Lower leg skin (tissue), 3 donors: ENCODE measurements at regions not wholly inside any gene's neighbourhood (a gene's known extent, or its start where the extent isn't known, plus 50 kb on each side); places are given as distances from the start of the nearest gene placed in this dataset.

Experiments
- POLR2A ChIP-seq, 2 donors: fragments of 450-650 bp; IDR thresholded peaks; one replicate each; pipeline ENCODE4 v1.6.1; 2016 to 2017; ENCODE audit warnings: antibody characterized with exemption in 2 of 2, mild to moderate bottlenecking in 1 of 2, moderate library complexity in 1 of 2
- TF ChIP-seq, protein P1 (sequence below), 3 donors: fragments of 450-650 bp; IDR thresholded peaks; one replicate each; pipeline ENCODE4 v1.5.1; 2016; ENCODE audit warnings: antibody characterized with exemption in 3 of 3, mild to moderate bottlenecking in 3 of 3, moderate library complexity in 2 of 3

DNA sequence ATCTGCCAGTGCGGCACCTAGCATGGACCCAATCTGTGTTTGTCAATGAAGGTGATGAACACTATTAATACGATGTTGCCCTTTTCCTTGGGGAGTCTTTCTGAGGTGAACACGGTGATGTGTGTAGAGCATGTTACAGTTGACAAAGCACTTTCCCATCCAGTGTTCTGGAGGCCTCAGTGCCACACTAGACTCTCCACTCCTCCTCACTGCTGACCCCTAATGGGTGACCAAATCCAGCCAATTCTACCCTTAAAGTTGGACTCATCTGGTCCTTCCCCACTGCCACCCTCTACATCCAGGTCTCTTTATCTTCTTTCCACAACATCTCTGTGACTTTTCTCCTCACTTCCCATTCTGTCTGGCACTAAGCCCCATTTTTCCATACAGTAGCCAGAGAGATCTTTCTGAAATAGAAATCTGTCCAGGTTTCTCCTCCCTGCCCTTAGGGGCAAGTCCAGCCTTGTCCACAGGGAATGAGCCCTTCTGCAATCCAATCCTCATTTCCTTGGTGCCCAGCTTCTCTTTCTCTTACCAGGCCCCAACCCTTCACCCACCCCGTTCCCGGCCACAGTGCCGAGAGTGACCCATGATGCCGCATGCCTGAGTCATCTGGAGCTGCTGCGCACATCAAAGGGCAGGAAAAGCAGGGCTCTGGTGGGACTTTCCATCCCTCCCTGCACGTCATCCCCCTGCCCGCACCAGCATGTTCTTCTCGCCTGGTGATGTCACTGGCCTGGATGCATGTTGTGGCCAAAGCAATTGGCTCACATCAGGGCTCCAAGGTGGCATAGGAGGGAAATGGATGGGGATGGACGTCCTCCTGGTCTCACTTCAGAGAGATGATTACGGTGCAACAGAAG, 64.2 kb downstream of the RASSF10 start:
- TF ChIP-seq, protein P1, sequence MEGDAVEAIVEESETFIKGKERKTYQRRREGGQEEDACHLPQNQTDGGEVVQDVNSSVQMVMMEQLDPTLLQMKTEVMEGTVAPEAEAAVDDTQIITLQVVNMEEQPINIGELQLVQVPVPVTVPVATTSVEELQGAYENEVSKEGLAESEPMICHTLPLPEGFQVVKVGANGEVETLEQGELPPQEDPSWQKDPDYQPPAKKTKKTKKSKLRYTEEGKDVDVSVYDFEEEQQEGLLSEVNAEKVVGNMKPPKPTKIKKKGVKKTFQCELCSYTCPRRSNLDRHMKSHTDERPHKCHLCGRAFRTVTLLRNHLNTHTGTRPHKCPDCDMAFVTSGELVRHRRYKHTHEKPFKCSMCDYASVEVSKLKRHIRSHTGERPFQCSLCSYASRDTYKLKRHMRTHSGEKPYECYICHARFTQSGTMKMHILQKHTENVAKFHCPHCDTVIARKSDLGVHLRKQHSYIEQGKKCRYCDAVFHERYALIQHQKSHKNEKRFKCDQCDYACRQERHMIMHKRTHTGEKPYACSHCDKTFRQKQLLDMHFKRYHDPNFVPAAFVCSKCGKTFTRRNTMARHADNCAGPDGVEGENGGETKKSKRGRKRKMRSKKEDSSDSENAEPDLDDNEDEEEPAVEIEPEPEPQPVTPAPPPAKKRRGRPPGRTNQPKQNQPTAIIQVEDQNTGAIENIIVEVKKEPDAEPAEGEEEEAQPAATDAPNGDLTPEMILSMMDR (IDR thresholded peaks at IDR 0.05): no peak
- no peak for TF ChIP-seq POLR2A (IDR thresholded peaks at IDR 0.05)
